Smooth muscle cell of the brain vasculature (primary cell): ENCODE measurements at regions not wholly inside any gene's neighbourhood (a gene's known extent, or its start where the extent isn't known, plus 50 kb on each side); places are given as distances from the start of the nearest gene placed in this dataset.
"Not testable (repeated sequence)": the region's sequence is repeated elsewhere in the genome, so short reads cannot be mapped to it uniquely, and the experiment has no call there.

Experiments used
- DNase-seq: peaks from one replicate; pipeline ENCODE4 v3.0.0-alpha.2; 2012; ENCODE audit warnings: low read depth, low spot score

DNA sequence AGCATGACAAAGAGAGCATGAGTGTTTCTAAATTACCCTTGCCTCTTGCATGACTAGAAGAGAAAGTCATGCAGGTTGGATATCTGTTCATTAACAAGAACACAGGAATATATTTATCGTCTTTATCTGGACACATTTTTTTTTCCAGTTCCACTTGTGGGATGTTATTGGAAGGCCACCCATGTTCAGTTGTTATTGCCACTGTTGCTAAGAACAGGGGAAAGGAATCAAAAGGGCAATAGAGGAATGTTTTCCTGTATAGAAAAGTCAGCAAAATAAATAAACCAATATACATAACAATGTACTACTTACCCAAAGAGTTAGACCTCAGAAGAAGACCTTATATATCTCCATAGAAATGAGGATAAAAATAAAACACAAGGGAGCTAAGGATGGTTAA, 270.1 kb downstream of the QDPR start:
- no peak for DNase-seq

DNA sequence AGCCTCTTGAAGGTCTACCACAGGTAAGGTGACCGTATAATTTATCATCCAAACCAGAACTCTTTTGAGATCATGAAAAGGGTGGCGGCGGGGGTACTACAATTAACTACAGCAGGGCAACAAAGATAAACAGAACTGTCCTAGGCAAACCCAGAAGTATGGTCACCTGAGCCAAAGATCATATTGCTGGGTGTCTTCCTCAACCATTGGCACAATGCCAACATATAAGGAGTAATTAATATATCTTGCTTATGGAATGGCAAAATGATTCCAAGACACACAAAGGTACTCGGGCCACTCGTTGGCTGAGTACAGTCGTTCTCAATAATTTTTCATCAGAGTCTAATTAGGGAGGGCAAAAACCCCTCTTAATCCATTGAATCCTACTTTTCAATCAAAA, 273.3 kb downstream of the QDPR start:
- no peak for DNase-seq

DNA sequence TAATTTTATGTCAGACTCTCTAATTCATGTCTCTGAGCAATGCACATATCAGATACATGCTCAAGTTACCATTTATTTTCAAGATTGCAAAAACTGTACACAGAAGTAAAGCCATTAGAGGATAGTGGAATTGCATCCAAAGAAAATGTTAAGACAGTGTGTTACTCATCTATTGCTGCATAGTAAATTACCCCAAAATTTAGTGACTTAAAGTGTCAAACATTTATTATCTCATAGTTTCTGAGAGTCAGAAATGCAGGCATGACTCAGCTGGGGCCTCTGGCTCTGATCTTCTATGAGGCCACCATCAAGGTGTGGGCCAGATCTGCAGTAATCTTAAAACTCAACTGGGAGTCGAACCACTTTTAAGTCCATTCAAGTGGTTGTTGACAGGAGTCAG, 275.2 kb downstream of the QDPR start:
- no peak for DNase-seq

DNA sequence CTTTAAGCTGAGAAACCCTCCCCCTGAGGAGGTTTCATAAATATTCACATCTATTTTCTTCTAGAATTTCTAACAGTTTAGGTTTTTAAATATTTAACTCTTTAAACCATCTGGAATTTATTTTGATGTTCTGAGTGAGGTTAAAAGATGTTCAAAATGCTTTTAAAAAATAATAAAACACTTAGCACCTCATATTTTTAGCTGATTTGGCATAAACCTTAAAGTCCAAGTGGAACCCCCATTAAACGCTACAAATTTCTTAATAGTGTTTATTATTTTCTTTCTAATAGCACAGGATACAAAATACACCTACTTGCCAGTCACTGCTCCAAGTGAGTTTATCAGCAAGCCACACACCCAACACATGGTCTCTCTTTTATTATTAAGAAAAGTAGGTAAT, 277.2 kb downstream of the QDPR start:
- no peak for DNase-seq

DNA sequence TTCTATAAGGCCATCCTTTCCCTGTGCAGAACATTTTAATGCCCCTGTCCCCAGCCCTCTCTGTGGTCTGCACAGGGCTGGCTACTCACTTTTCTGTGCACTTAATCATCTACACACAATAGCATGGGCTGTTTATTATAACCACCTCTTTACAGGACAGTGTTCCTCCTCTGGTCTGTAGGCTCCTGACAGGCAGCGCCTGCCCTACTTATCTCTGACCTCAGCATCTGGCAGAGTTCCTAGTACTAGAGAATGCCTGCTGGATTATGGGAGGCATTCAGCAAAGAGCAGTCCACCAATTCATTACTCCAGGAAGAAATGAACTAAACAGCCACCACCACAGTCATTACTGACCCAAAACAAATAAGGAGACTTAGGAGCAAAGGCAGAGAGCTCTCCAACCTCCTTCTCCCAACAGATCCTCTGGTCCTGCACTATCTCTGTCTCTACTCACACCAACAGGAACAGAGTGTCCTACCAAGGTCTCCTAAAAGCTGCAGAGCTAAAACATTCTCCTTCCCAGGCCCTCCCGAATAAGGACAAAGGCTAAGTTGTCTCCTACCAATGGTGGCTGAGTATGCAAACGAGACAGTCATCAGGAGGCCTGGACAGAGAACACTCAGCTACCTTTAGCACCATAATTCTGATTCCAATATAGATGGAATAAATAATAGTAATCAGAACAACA, 279.2 kb downstream of the QDPR start:
- no peak for DNase-seq

DNA sequence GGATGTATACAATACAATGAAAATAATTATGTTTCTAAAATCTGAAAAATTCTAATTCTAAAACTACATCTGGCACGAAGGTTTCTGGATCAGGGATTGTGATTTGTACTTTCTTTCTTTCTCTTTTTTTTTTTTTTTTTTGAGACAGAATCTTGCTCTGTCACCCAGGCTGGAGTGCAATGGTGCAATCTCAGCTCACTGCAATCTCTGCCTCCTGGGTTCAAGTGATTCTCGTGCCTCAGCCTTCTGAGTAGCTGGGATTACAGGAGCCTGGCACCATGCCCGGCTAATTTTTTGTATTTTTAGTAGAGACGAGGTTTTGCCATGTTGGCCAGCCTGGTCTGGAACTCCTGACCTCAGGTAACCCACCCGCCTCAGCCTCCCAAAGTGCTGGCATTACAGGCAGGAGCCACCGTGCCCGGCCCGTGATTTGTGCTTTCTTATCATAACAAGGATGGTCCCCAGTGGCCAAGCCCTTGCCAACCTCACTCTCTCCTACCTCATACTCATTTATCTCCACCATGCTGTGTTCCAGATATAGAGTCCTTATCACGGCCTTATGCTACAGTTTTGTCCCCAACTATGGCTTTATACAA, 279.9 kb downstream of the QDPR start:
- DNase-seq = not testable (repeated sequence)

DNA sequence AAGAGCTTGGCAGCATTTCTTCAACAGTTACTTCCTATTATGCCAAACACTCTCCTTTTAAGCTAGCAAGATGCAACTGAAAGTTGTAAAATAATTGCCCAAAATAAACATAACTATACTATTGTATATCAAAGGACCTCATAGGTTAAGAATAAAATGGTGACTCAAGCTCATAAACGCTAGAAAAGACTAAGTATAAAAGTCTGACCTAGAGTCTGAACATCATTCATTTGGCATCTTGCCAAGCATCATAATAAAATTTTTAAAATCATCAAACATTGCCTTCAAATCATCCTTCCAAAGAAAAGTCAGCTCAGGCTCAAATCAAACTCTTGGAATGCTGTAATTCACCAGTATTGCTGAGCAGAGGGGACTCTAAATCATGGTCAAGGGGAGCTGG, 281.2 kb downstream of the QDPR start:
- no peak for DNase-seq

DNA sequence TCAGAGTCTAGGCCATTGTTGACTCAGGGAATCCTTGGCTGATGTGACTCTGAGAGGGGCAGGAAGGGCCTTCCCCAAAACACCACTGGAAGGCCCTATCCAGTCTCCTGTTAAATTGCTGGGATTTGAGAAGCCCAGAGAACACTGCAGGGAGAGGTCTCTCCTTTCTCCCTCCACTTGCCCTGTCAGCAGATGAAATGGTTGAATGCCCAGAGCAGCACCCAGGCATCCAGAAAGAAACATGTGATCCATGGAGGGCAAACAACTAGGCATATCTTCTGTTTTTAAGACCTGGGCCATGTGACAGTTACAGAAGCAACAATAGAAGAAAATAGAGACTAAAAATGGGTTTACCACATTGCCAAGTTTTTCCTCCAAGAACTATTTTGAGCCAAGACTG, 291.1 kb downstream of the QDPR start:
- no peak for DNase-seq

DNA sequence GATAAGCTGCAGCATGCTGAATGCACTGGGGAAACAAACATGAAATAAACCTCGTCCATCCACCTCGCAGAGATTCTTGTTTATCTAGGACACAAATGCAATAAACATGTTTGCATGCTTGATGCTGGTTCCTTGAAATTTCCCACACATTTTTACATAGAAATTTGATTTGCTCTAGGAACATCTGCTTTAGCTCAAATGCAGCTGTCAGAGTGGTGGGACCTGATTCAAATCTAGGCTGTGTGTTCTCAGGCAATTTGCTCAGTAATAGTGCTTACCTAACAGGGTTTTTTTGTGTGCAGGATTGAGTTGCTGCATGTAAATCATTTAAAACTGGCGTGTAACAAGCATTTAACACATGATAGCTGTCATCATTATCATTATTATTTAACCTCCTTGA, 293.1 kb downstream of the QDPR start:
- no peak for DNase-seq

DNA sequence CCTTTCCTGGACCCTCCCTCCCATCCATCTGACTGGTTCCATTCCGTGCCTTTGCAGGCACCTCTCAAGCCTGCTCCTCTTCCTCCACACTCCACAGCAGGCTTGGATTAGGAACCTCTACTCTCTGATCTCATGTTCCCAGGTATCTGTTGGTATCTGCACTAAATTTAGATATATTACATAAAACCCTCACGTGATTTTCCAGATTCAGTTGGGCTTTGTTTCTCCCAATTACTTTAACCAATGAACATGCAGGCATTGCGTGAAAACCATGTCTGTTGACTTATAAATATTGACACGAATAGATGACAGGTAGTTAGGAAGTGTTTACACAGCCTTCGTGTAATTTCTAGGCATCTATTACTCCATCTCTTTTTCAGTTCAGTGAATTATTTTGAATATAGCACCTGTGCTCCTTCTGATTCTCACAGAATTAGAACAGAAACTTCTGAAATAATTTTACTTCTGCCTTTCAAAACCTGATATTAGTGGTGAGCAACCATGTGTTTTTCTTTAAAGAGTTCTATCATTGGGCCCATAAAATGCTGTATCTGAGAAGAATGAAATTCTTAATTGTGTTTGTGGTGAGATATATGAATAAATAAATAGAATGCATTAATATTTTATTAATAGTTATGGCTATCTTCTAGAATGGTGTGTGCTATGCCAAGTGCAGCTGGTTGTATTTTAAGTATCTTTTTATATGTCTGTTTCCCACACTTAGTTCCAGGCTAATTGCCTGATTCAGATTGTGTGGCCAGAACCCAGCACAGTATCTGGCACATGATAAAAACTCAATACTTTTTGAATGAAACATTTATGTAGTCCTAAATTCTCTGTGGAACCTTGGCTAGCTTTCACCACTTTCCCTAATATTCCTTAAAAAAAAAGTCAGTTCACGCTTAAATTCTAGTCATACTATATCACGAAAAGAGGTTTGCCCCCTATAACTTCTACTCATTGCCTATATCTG, 304.8 kb downstream of the QDPR start:
- no peak for DNase-seq

DNA sequence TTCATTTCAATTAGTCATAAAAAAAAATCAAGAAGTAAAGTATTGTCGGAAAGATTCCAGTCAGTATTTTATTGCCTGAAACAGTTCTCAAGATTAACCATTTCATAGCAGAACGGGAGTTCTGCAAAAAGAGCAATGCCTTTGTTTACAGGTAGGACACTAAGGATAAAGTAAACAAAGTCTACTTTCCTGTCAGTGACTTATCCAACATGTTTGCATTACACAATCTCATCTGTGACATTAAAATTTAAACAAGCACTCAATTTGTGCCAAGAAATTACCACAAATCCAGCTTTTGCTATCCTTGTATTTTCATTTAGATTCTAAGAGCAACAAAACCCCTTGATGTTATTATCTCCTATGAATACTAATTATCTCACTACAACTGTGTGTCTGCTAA, 306.5 kb upstream of the LDB2 start:
- DNase-seq = no peak

DNA sequence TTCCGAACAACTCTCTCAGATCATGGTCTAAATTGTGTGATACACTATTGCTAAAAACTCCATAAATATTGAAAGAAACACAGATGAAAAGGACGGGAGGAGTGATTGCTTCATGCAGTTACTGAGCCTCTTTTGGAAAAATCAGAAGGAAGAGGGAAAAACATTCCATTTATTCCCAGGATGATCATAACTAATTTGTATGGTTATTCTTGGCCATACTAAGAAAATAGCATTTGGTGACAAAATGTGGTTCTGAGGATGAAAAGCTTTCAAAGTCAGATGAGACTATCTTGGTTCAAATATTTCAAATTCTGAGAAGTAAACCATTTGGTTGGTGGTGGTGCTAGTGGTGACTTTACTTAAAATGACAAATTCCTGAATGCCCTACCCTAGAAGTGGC, 305.4 kb upstream of the LDB2 start:
- DNase-seq = no peak

DNA sequence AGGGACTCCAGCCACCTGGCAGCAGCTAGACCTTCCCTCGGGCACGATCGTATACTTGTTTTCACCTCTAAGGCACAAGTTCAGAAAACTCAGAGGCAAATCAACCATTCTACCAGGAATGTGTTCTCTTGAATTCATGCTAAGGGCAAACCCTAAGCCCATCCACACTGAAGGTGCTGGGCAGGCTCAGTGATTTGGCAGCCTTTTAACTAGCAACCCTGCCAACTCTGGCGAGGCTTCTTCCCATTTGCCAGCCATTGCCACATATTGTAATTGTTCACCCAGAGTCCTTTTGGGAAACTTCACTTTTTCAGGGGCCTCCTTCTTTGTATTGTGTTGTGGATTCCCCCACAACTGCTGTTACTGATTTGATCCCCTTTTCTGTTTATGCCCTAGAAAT, 298.6 kb upstream of the LDB2 start:
- DNase-seq = no peak

DNA sequence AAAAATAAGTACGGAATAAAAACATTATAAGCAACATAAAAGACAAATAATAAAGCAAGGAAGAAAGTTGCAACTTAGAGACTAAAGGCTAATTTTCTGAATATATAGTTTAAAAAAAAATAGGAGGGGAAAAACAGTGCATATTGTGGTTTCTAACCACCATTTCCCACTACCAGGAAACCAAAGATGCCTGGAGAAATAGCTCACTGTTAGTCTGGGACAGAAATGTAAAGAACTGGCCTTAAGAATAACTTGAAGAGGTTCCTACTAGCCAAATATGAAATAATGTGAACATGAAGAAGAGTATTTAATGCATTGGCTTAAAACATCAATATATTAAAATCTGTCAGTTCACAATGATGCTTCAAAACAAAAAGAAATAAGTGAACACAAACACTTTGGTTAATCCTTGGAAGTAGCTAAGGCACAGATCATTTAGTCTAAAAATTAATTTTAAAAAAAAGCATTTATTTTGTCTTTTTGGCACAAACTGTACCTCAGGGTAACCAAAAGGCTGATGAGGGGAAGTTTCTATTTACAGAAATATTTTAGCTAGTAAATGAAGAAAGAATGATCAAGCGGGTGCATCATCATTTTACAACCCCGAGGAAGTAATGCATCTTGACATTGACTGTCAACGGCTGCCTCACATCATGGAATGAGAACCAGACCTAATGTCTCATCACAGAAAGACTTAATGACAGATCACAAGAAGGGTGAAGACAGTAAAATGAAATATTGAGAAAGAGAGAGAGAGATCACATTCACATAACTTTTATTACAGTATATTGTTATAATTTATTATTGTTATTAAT, 297.2 kb upstream of the LDB2 start:
- DNase-seq = no peak

DNA sequence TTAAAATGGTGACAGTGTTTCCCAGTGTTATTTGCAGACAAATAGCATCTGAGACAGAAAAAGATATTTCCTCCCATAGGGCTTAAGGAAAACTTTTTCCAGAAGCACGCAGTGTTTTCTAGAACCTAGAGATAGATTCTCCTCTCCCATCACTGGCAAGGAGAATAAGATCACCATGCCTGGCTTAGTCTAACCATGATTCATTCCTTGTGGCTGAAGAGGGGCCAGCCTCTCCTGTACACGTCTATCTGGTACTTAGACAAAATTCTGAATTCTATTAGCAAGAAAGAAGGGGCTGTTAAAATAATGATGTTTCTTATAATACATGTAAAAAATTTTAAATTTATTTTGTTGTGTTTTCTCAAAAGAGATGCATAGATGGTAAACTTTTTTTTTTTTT, 296.1 kb upstream of the LDB2 start:
- DNase-seq = no peak

DNA sequence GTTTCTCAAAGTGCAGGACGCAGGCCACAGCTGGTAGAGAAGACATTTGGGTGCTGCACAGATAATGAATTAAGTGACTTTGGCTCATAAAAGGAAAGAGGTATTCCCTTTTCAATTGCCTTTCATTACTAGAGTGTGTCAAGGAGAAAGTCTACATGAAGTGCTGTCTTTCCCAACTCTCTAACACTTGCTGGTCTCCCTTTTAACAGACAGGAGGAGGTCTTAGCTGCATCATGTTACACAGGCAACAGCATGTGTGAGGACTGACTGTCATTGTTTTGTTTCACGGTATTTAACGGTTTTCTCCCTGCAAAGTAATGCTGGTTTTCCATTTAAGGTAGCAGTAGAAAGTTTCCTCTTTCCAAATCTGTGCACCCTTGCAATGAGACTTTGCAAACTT, 291.3 kb upstream of the LDB2 start:
- no peak for DNase-seq

DNA sequence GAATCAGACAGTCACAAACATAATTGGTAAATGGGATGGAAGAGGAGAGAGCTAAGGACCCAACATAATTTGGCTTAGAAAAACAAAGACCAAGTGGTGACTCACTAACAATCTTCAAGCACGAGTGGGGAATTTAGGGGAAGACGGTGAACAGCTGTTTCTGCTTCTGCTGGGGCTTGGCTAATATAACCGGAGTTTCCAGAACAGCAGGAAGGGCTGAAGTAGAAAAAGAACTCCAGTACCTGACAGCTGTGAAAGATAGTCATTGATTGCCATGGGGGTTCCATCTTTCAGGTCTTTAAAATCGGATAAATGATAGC, 290.9 kb upstream of the LDB2 start:
- no peak for DNase-seq

DNA sequence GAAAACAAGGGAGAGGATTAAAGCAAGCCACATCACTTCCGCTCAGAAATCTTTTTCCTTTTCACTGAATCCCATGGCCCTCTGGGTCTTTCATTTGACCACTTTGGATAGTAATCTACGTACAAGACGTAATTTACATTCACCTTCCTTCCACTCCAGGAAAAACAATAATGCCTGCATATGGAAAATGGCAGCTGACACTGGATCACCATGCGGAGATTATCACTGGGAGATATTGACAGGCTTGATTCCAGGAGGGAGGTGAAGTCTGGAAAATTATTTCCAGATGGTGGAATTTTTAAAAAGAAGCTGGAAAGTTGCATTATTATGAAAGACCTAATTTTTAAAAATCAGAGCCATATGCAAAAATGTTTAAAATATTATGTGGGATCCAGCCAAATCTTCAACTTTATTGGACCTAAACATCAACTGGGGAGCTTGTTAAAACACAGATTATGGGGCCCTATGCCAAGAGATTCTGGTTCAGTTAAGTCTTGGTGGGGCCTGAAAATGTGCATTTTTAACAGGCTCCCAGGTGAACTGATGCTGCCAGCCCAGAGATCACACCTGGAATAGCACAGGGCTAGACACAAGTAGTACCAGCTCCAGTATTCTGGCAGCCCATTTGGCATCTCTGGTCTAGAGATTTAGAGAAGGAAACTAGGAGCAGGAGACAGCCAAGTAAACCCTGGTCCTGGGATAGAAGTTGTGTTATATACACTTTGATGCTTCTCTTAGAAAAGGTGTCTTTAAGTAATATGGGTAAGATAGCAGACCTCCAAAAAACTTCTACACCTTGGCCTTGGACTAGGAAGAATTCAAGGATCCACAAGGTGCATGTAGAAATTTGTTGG, 290.3 kb upstream of the LDB2 start:
- DNase-seq = no peak

DNA sequence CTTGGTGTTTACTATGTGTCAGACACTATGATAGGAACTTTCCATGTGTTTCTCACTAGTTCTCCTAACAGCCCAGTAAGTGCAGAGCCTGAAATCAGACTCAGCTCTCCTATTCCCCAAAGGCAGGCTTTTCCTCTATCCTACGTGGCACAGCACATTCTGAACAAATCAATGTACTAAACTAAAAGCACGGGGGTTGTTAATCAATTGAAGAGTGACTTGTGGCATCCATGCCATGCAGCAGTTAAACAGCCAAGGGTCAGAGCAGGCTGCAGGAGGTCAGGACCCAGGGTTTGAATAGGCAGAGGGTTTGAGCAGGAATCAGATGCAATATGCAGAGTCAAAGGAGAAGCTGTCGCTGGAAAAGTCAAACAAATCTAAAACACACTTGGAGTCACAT, 289.7 kb upstream of the LDB2 start:
- DNase-seq = no peak

DNA sequence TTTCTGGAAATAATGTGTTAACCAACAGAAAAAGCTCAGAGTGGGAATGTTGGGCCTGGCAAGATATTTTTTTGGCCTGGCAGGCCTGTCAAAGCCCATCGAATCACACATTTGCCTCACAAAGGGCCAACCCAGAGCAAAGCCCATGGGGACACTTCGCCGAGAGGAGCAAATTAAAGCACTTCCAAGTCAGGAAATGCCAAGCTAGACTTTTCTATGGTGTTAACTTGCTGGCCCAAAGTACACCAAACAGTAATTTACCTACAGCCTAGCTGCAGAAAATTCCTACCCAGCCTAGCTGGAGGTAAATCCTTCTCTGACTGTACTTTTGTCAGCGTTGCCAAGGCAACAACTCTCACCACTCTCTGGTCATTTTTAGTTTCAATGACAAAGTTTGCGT, 288.6 kb upstream of the LDB2 start:
- no peak for DNase-seq

DNA sequence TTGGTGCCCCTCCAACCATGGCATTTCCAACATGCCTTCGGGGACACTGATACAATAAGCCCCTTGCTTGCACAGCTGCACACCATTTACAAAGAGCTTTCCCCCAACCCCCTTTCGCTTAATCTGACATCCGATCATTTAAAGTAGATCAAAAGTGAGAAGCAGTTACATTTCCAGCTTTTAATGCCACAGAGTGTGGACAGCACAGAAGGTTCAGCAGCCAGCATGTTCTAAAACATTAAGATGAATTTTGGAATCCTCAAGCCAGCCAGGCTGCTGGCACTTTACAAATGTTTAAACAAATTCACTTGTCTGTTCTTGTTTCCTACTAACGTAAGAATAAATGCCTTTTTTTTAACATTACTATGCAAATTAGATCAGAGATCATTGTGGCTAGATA, 284.4 kb upstream of the LDB2 start:
- DNase-seq = no peak
